GM06990 (cell line): ENCODE measurements at regions not wholly inside any gene's neighbourhood (a gene's known extent, or its start where the extent isn't known, plus 50 kb on each side); places are given as distances from the start of the nearest gene placed in this dataset.
"Not testable (repeated sequence)": the region's sequence is repeated elsewhere in the genome, so short reads cannot be mapped to it uniquely, and the experiment has no call there.

ENCODE experiments used
- DNase-seq: peaks from one replicate; pipeline ENCODE4 v3.0.0-alpha.2; 2011; ENCODE audit not compliant: insufficient read length; ENCODE audit errors: extremely low read depth
- H3K27me3 ChIP-seq: replicated peaks from 2 replicates; pipeline ENCODE4 v1.6.0; 2011; ENCODE audit warnings: low read length; ENCODE audit not compliant: control insufficient read depth, insufficient read depth
- H3K36me3 ChIP-seq: 2 replicates; pipeline ENCODE4 v1.5.1; 2011; ENCODE audit warnings: low read length; ENCODE audit not compliant: control insufficient read depth, insufficient read depth
- H3K4me3 ChIP-seq: replicated peaks from 2 replicates; pipeline ENCODE4 v1.5.1; 2011; ENCODE audit warnings: low read depth, mild to moderate bottlenecking, control low read depth, low read length
- CTCF ChIP-seq: IDR thresholded peaks from 2 replicates; pipeline ENCODE4 v1.5.1; 2011; ENCODE audit warnings: low read length, control low read depth, mild to moderate bottlenecking, inconsistent platforms; ENCODE audit not compliant: insufficient read depth, poor library complexity, severe bottlenecking

- no peak for DNase-seq
- Histone ChIP-seq H3K27me3 (peaks cover 3% of the 10 kb centered on the region), H3K4me3 (no peak overlapping the region), H3K36me3 (no peaks in the 10 kb centered on the region)
- no peak for TF ChIP-seq CTCF
These were observed 109.7 kb upstream of the STMND1 start for GRCh38 chr6:16991981-16992629.

DNA sequence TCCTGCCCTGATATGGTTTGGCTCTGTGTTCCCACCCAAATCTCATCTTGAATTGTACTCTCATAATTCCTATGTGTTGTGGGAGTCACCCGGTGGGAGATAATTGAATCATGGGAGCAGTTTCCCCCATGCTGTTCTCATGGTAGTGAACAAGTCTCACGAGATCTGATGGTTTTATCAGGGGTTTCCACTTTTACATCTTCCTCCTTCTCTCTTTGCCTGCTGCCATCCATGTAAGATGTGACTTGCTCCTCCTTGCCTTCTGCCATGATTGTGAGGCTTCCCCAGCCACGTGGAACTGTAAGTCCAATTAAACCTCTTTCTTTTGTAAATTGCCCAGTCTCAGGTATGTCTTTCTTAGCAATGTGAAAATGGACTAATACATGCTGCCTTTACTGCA lies 111.9 kb upstream of the STMND1 start:
- not testable (repeated sequence) for H3K4me3 ChIP-seq

GRCh38 chr6:16989382-16989781 lies 112.5 kb upstream of the STMND1 start:
- no peaks in the 10 kb centered on the region for H3K27me3 ChIP-seq
- no peak overlapping the region for H3K4me3 ChIP-seq
- H3K36me3 ChIP-seq, result no peaks in the 10 kb centered on the region
- DNase-seq, result no peak
- no peak for TF ChIP-seq CTCF

More for the DNA sequence above, 111.9 kb upstream of the STMND1 start:
- not testable (repeated sequence) for DNase-seq, H3K27me3 ChIP-seq, H3K36me3 ChIP-seq

GRCh38 chr6:16987996-16988395 lies 113.9 kb upstream of the STMND1 start:
- H3K27me3 ChIP-seq, result no peaks in the 10 kb centered on the region
- H3K4me3 ChIP-seq, result no peak overlapping the region
- no peak for DNase-seq
- no peak for TF ChIP-seq CTCF
- H3K36me3 ChIP-seq, result no peaks in the 10 kb centered on the region

GRCh38 chr6:16985513-16986284 lies 116.2 kb upstream of the STMND1 start:
- Histone ChIP-seq H3K27me3 (no peaks in the 10 kb centered on the region), H3K36me3 (no peaks in the 10 kb centered on the region), H3K4me3 (no peak overlapping the region)
- no peak for TF ChIP-seq CTCF
- DNase-seq, result no peak

- peak; percentile 9 for DNase-seq
- no peaks in the 10 kb centered on the region for H3K36me3 ChIP-seq
- H3K4me3 ChIP-seq, result no peak overlapping the region
- peaks cover 3% of the 10 kb centered on the region for H3K27me3 ChIP-seq
- no peak for TF ChIP-seq CTCF
These were observed 119.0 kb upstream of the STMND1 start for GRCh38 chr6:16982807-16983206.
